GM12891 (cell line): ENCODE measurements at regions not wholly inside any gene's neighbourhood (a gene's known extent, or its start where the extent isn't known, plus 50 kb on each side); places are given as distances from the start of the nearest gene placed in this dataset.

Experiments used
- DNase-seq: peaks from one replicate; pipeline ENCODE4 v3.0.0; 2011; ENCODE audit warnings: low spot score; ENCODE audit not compliant: insufficient read length
- FAIRE-seq: peaks from 2 replicates; lab custom pipeline; 2011; peaks lifted over from hg19 to GRCh38; lab: Jason Lieb, UNC
- PAX5 ChIP-seq: IDR thresholded peaks from 2 replicates; pipeline ENCODE4 v1.6.1; 2011; ENCODE audit warnings: low read length, moderate library complexity, mild to moderate bottlenecking; ENCODE audit not compliant: insufficient read depth, severe bottlenecking
- POLR2A ChIP-seq: IDR thresholded peaks from 2 replicates; pipeline ENCODE4 v1.6.1; 2011; ENCODE audit warnings: low read depth, low read length, control low read depth
- POLR2AphosphoS5 ChIP-seq: IDR thresholded peaks from 2 replicates; pipeline ENCODE4 v1.6.1; 2011; ENCODE audit warnings: low read depth, low read length, control low read depth
- POU2F2 ChIP-seq: IDR thresholded peaks from 2 replicates; pipeline ENCODE4 v1.6.1; 2011; ENCODE audit warnings: low read depth, mild to moderate bottlenecking, control low read depth, low read length, moderate library complexity
- SPI1 ChIP-seq: IDR thresholded peaks from 2 replicates; pipeline ENCODE4 v1.6.1; 2011; ENCODE audit warnings: low read depth, low read length, control low read depth
- TAF1 ChIP-seq: IDR thresholded peaks from 2 replicates; pipeline ENCODE4 v1.6.1; 2011; ENCODE audit warnings: low read depth, low read length, control low read depth

DNA sequence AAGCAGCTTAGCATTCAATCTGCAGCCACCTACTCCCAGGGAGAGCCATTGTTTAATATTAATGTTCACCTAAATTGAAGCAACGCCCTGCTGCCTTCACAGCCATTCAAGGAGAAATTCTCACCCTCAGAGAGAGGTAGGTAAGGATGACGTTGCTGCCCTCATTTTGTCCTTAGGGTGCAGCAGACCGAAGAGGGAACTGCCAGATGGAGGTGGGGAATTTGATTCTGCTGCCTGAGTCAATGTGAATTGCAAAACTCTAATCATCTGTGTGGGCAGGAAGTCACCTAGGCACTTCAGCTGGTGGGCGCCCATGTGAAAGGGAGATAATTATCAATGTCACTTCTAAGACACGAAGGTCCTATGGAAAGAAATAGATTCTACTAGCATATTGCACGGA lies 503.4 kb downstream of the TBC1D4 start:
- TF ChIP-seq SPI1 (no peak), PAX5 (no peak), POU2F2 (no peak), POLR2AphosphoS5 (no peak), POLR2A (no peak), TAF1 (no peak)
- DNase-seq, result no peak
- no peak for FAIRE-seq

GRCh38 chr13:74977498-74977897 lies 504.5 kb downstream of the TBC1D4 start:
- DNase-seq (no peak), FAIRE-seq (no peak)
- TF ChIP-seq POU2F2 (no peak), POLR2A (no peak), SPI1 (no peak), PAX5 (no peak), POLR2AphosphoS5 (no peak), TAF1 (no peak)

DNA sequence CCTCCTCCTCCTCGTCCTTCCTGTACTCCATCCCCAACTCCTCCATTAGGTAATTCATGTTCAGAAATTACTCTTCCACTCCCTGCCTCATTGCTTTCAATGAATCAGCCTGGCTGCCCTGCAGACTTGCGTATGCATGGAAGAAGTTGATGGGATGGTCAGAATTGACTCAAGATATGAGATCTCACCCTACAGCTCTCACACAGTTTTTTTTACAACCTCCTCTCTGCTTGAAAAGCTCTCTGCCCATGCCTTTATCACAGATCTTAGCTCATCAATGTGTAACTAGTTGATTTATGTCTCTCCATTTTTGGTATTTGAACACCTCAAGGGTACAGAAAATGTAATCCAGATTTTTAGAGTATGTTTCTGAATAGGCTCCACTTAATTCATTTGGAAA lies 506.9 kb downstream of the TBC1D4 start:
- FAIRE-seq, result no peak
- DNase-seq, result no peak
- no peak for TF ChIP-seq POLR2A
- no peak for TF ChIP-seq PAX5
- TF ChIP-seq SPI1, result no peak
- no peak for TF ChIP-seq TAF1
- no peak for TF ChIP-seq POLR2AphosphoS5
- no peak for TF ChIP-seq POU2F2

GRCh38 chr13:74973935-74974879 lies 507.8 kb downstream of the TBC1D4 start:
- no peak for FAIRE-seq
- no peak for DNase-seq
- no peak for TF ChIP-seq TAF1
- TF ChIP-seq POLR2A, result no peak
- TF ChIP-seq PAX5, result no peak
- no peak for TF ChIP-seq POU2F2
- no peak for TF ChIP-seq POLR2AphosphoS5
- TF ChIP-seq SPI1, result no peak

GRCh38 chr13:74969419-74969818 lies 512.5 kb downstream of the TBC1D4 start:
- no peak for TF ChIP-seq TAF1
- no peak for TF ChIP-seq POLR2A
- no peak for TF ChIP-seq POLR2AphosphoS5
- TF ChIP-seq SPI1, result no peak
- no peak for TF ChIP-seq PAX5
- no peak for TF ChIP-seq POU2F2
- no peak for FAIRE-seq
- DNase-seq, result no peak

GRCh38 chr13:74966814-74967424 lies 515.0 kb downstream of the TBC1D4 start:
- FAIRE-seq (no peak), DNase-seq (no peak)
- no peak for TF ChIP-seq POU2F2
- TF ChIP-seq POLR2AphosphoS5, result no peak
- no peak for TF ChIP-seq SPI1
- no peak for TF ChIP-seq PAX5
- no peak for TF ChIP-seq TAF1
- TF ChIP-seq POLR2A, result no peak

DNA sequence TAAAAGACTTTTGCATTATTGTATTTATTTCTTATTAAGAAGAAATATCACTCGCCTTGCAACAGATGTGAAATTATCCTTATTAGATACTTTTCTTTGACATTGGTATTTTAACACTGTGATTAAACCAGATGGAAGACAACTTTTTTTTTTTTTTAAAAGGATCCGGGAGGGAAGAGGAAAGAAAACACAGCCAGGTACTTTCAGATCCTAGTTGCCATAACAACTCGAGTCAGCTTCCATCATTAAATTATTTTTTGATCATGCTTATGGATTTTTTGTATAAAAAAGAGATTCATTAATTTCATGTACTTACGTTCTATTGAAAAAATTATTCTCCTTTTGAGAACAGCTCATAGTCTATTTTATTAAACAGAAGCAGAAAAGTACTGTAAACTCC lies 515.7 kb downstream of the TBC1D4 start:
- FAIRE-seq (no peak), DNase-seq (no peak)
- TF ChIP-seq PAX5 (no peak), POU2F2 (no peak), POLR2A (no peak), POLR2AphosphoS5 (no peak), SPI1 (no peak), TAF1 (no peak)

- DNase-seq (no peak), FAIRE-seq (no peak)
- TF ChIP-seq TAF1, result no peak
- no peak for TF ChIP-seq POLR2A
- TF ChIP-seq SPI1, result no peak
- no peak for TF ChIP-seq POLR2AphosphoS5
- TF ChIP-seq PAX5, result no peak
- no peak for TF ChIP-seq POU2F2
These were observed 536.3 kb downstream of the TBC1D4 start for GRCh38 chr13:74945637-74946036.

GRCh38 chr13:74931698-74932433 lies 550.1 kb downstream of the TBC1D4 start:
- DNase-seq, result no peak
- TF ChIP-seq SPI1 (no peak), PAX5 (no peak), POLR2AphosphoS5 (no peak), TAF1 (no peak), POU2F2 (no peak), POLR2A (no peak)
- FAIRE-seq, result no peak
